ENCODE measurements at regions not wholly inside any gene's neighbourhood (a gene's known extent, or its start where the extent isn't known, plus 50 kb on each side); places are given as distances from the start of the nearest gene placed in this dataset.
A peak's percentile ranks its signal among the peaks of the same experiment; 100 is the strongest.

DNA sequence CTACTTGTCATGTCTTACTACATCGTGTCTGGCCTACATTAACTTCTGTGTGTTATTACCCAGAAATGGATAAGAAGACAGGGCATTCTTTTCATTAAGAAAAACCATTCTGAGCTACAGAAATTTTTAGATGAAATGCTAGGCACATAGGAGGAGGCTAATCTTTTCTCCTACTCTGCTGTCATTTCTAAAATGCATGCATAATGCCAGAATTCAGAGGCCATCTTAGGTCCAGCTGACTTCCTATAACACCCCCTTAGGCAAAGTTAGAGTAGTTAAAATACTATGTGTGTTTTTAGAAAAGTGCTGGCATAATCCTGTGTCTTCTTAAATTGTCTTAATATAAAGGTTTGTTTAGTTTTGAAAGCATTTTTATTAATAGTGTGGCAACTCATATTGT, 352.6 kb downstream of the CSNK1G3 start:
- DNase-seq (no peak), ATAC-seq (no peak), FAIRE-seq (no peak)
- intact Hi-C loops (cut with DNase I): no loop called here
- H3K36me3 ChIP-seq: no peaks in the 10 kb centered on the region
- TF ChIP-seq, protein P1, sequence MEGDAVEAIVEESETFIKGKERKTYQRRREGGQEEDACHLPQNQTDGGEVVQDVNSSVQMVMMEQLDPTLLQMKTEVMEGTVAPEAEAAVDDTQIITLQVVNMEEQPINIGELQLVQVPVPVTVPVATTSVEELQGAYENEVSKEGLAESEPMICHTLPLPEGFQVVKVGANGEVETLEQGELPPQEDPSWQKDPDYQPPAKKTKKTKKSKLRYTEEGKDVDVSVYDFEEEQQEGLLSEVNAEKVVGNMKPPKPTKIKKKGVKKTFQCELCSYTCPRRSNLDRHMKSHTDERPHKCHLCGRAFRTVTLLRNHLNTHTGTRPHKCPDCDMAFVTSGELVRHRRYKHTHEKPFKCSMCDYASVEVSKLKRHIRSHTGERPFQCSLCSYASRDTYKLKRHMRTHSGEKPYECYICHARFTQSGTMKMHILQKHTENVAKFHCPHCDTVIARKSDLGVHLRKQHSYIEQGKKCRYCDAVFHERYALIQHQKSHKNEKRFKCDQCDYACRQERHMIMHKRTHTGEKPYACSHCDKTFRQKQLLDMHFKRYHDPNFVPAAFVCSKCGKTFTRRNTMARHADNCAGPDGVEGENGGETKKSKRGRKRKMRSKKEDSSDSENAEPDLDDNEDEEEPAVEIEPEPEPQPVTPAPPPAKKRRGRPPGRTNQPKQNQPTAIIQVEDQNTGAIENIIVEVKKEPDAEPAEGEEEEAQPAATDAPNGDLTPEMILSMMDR (IDR thresholded peaks at IDR 0.05): no peak
- H3K4me3 ChIP-seq: no peak overlapping the region
- no peaks in the 10 kb centered on the region for H3K9me3 ChIP-seq
- H3K27me3 ChIP-seq: no peaks in the 10 kb centered on the region
- H3K27ac ChIP-seq: no peak overlapping the region
- peaks cover 0 to 8% (median 5%) of the 10 kb centered on the region in 3 donors for H3K4me1 ChIP-seq
- WGBS, 2 donors: 88 to 92% methylated on average over 1 of the region's 1 CpG

DNA sequence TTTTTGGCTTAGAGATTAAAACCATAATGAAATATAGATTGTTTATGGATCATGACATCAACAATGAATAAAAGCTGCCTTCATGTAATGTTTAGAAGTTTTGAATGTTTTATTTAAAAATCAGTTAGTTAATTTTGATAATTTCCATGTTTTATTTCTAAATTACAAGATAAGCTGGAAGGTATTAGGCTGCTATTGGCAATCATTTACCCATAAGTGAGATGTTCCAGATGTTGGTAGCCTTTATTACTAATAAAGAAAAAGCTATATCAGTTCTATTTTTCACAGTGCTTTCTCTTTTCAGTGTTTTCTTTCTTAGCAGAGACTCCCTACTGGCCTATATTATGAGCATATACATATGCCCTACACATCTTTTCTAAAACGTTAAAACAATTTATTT, 347.0 kb downstream of the CSNK1G3 start:
- Histone ChIP-seq H3K9me3 (no peaks in the 10 kb centered on the region), H3K4me3 (no peak overlapping the region), H3K36me3 (no peaks in the 10 kb centered on the region), H3K27me3 (no peaks in the 10 kb centered on the region), H3K27ac (no peak overlapping the region), H3K4me1 (no peaks in the 10 kb centered on the region)
- 43 to 79% methylated on average over 1 of the region's 1 CpG for WGBS, 2 donors
- ATAC-seq (no peak), FAIRE-seq (no peak), DNase-seq (no peak)
- intact Hi-C loops (cut with DNase I): no loop called here
- TF ChIP-seq, protein P1 (IDR thresholded peaks at IDR 0.05): no peak

DNA sequence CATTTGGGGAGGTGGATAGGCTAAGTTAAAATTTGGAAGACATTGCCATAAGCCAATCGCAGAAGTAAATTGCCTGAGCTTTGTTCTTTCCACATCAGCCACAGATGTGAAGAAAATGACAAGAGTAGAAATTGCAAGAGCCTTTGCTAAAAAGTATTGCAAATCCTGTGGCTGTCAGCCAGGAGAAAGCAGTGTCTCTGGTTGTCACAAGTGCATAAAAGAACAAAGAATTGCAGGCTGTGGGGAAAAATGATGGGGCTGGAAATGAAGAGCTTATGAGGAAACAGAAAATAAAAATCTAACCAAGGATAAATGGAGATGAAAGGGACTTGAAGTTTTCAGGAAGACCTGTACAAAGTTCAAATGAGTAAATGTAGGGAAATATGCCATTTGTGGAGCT, 344.8 kb downstream of the CSNK1G3 start:
- 87 to 89% methylated on average over 1 of the region's 1 CpG for WGBS, 2 donors
- Histone ChIP-seq H3K36me3 (no peaks in the 10 kb centered on the region), H3K4me3 (no peak overlapping the region), H3K4me1 (no peaks in the 10 kb centered on the region), H3K27me3 (no peaks in the 10 kb centered on the region), H3K9me3 (no peaks in the 10 kb centered on the region), H3K27ac (no peak overlapping the region)
- intact Hi-C loops (cut with DNase I): no loop called here
- TF ChIP-seq, protein P1 (IDR thresholded peaks at IDR 0.05): no peak
- DNase-seq: no peak
- no peak for FAIRE-seq
- no peak for ATAC-seq

DNA sequence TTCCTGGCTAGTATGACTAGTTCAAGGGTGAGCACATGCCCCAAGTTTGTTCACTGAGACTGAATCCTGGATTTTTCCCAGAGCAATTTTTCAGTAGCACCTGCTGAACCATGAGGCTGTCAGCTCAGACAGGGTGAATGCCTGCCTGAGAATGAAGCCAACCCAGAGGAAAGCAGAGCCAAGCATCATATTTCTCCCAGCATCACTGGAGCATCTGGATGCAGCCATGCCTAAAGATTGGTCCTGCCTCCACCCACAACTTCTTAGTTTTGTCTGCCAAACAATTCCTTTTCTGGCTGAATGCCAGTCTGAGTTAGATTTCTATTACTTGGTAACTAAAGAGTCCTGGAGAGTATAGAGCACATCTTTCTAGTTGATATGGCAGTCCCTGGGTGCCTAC, 343.6 kb downstream of the CSNK1G3 start:
- DNase-seq: no peak
- H3K9me3 ChIP-seq: no peaks in the 10 kb centered on the region
- no peak for FAIRE-seq
- H3K27ac ChIP-seq: no peak overlapping the region
- no peak overlapping the region for H3K4me3 ChIP-seq
- intact Hi-C loops (cut with DNase I): no loop called here
- no peaks in the 10 kb centered on the region for H3K4me1 ChIP-seq
- no peak for ATAC-seq
- TF ChIP-seq, protein P1 (IDR thresholded peaks at IDR 0.05): no peak
- no peaks in the 10 kb centered on the region for H3K27me3 ChIP-seq
- H3K36me3 ChIP-seq: no peaks in the 10 kb centered on the region

DNA sequence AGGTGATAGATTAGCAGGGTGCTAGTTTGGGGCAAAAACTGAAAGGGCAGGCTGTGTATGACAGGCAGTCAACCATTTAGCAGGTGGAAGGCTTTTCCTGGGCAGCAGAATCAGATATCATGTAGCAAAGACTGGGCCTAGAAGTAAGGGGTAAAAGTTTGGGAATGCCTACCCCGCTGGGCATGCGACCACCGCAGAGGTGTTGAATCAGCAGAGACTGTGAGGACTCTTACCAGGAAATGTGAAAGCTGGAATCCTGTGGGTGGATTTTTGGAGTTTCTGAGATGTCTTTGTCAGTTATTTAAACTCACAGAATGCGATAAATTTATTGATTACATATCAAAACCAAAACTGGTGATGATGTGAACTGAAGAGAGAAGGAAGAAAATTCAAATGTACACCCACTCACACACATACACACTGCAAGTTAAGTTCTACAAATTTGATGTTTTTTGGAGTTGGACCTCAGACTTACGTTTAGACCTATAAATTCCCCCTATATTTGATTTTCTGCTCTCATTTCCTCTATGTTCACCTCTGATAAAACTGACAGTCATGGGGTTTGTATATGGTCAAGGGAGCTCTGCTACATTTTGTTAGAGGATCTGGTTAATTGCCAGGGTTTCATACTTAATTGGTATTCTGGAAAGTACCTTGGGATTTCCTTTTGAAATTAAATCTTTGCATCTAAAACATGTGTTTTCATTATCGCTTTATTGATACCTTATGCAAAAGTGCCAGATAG, 333.6 kb downstream of the CSNK1G3 start:
- WGBS, 2 donors: 67 to 88% methylated on average over 6 of the region's 6 CpGs
- no peaks in the 10 kb centered on the region for H3K9me3 ChIP-seq
- ATAC-seq (peak in 1 of 4 donors; percentile 13), DNase-seq (no peak), FAIRE-seq (no peak)
- intact Hi-C loops (cut with DNase I): no loop called here
- no peaks in the 10 kb centered on the region for H3K36me3 ChIP-seq
- TF ChIP-seq, protein P1 (IDR thresholded peaks at IDR 0.05): no peak
- H3K27ac ChIP-seq: peak overlapping the region in 2 of 4 donors; percentile 14 to 31
- H3K27me3 ChIP-seq: no peaks in the 10 kb centered on the region
- H3K4me3 ChIP-seq: no peak overlapping the region
- H3K4me1 ChIP-seq: no peaks in the 10 kb centered on the region
